Pancreas (tissue), 10 donors: ENCODE measurements at regions not wholly inside any gene's neighbourhood (a gene's known extent, or its start where the extent isn't known, plus 50 kb on each side); places are given as distances from the start of the nearest gene placed in this dataset.

Experiments
- ATAC-seq, 4 donors: fragments of 200-7000 bp; cut with Tn5 transposase; one replicate each; pipeline versions ENCODE4 v1.8.0 to v1.9.1; 2020; ENCODE audit warnings: mild to moderate bottlenecking in 4 of 4, moderate library complexity in 4 of 4
- DNase-seq, 6 donors: peaks; one replicate each; pipeline ENCODE4 v3.0.0-alpha.2; 2020
- FAIRE-seq: peaks from 2 replicates; lab custom pipeline; 2012; peaks lifted over from hg19 to GRCh38; lab: Jason Lieb, UNC
- H3K27ac ChIP-seq, 4 donors: fragments of 200-600 bp; sonication (generic); 1 replicate in 3 of 4; 2 replicates in 1 of 4; pipeline versions ENCODE4 v1.5.0 to v1.8.0; 2020
- H3K27me3 ChIP-seq, 4 donors: fragments of 200-600 bp; one replicate each; pipeline ENCODE4 v1.8.0; 2021
- H3K36me3 ChIP-seq, 3 donors: fragments of 200-600 bp; sonication (generic) in 1 of 3; one replicate each; pipeline versions ENCODE4 v1.5.0 to v1.8.0; 2020 to 2021
- H3K4me1 ChIP-seq, 3 donors: fragments of 200-600 bp; one replicate each; pipeline ENCODE4 v1.8.0; 2021
- H3K4me3 ChIP-seq, 4 donors: fragments of 200-600 bp; sonication (generic) in 2 of 4; one replicate each; pipeline versions ENCODE4 v1.5.0 to v1.8.0; 2020 to 2021
- H3K9me3 ChIP-seq, 4 donors: fragments of 200-600 bp; one replicate each; pipeline ENCODE4 v1.8.0; 2021
- CTCF ChIP-seq, 4 donors: fragments of 200-600 bp; sonication (generic) in 3 of 4; IDR thresholded peaks; one replicate each; pipeline versions ENCODE4 v1.5.0 to v1.8.0; 2021; ENCODE audit warnings: antibody characterized with exemption in 4 of 4
- WGBS, 2 donors: extraction: QIAGEN DNeasy Blood & Tissue Kit; methylation state at CpG; one replicate each; pipeline ENCODE4 v1.1.7; 2013; 5-methylcytosine and 5-hydroxymethylcytosine counted together
- intact Hi-C, 3 donors: fragments of 100-400 bp; cut with DNase I; formaldehyde crosslinking; loops; one replicate each; pipeline versions ENCODE4 v1.11.1 to v1.14.2; 2022
- donor health status: healthy with polysubstance abuse.
- donor health status: DM: no; HTN: no; CAD: no; lungs with moderate emphysema.
- donor health status: DM: no; HTN: no; CAD: no.
- donor health status: control.
- donor health status: control.
- donor health status: Bipolar disorder and iron deficiency.
- donor health status: DM: yes; HTN: yes; CAD: no.
- donor health status: DM: no; HTN: no; CAD: no.
- donor health status: DM: no; HTN: no; CAD: no.
- donor health status: DM: yes; HTN: yes; CAD: no.

- FAIRE-seq = no peak
- no peak for DNase-seq
- 68 to 71% methylated on average over 9 of the region's 9 CpGs for WGBS, 2 donors
Measured at GRCh38 chr11:81331611-81332235, 1401.9 kb downstream of the FAM181B start.

GRCh38 chr11:81331088-81331487 is 1402.6 kb downstream of the FAM181B start:
- H3K4me1 ChIP-seq = no peaks in the 10 kb centered on the region
- H3K9me3 ChIP-seq = no peaks in the 10 kb centered on the region
- WGBS, 2 donors = 71 to 77% methylated on average over 4 of the region's 4 CpGs
- DNase-seq (no peak), ATAC-seq (no peak), FAIRE-seq (no peak)
- no peak overlapping the region for H3K27ac ChIP-seq
- no peaks in the 10 kb centered on the region for H3K27me3 ChIP-seq
- intact Hi-C loops = no loop called here
- H3K36me3 ChIP-seq = no peaks in the 10 kb centered on the region
- TF ChIP-seq CTCF (IDR thresholded peaks at IDR 0.05) = no peak
- H3K4me3 ChIP-seq = no peak overlapping the region

More at GRCh38 chr11:81331611-81332235, 1401.9 kb downstream of the FAM181B start:
- H3K27ac ChIP-seq = no peak overlapping the region
- no peak for TF ChIP-seq CTCF (IDR thresholded peaks at IDR 0.05)
- H3K9me3 ChIP-seq = no peaks in the 10 kb centered on the region
- no peak overlapping the region for H3K4me3 ChIP-seq
- intact Hi-C loops = no loop called here
- no peaks in the 10 kb centered on the region for H3K4me1 ChIP-seq
- ATAC-seq = no peak
- no peaks in the 10 kb centered on the region for H3K36me3 ChIP-seq
- no peaks in the 10 kb centered on the region for H3K27me3 ChIP-seq

GRCh38 chr11:81303038-81303664 is 1430.5 kb downstream of the FAM181B start:
- no peak for FAIRE-seq
- no peak for TF ChIP-seq CTCF (IDR thresholded peaks at IDR 0.05)
- Histone ChIP-seq H3K36me3 (no peaks in the 10 kb centered on the region), H3K9me3 (no peaks in the 10 kb centered on the region), H3K27ac (no peak overlapping the region), H3K4me1 (no peaks in the 10 kb centered on the region), H3K27me3 (no peaks in the 10 kb centered on the region), H3K4me3 (no peak overlapping the region)
- no peak for ATAC-seq
- intact Hi-C loops = no loop called here
- DNase-seq = no peak
- WGBS, 2 donors = 26 to 31% methylated on average over 5 of the region's 5 CpGs

GRCh38 chr11:81301166-81301830 is 1432.4 kb downstream of the FAM181B start:
- H3K27ac ChIP-seq = no peak overlapping the region
- no peak for ATAC-seq
- no peak for FAIRE-seq
- TF ChIP-seq CTCF (IDR thresholded peaks at IDR 0.05) = no peak
- no peak for DNase-seq
- intact Hi-C loops = no loop called here
- H3K4me3 ChIP-seq = no peak overlapping the region
- no peaks in the 10 kb centered on the region for H3K4me1 ChIP-seq
- no peaks in the 10 kb centered on the region for H3K9me3 ChIP-seq
- 51 to 63% methylated on average over 6 of the region's 6 CpGs for WGBS, 2 donors
- no peaks in the 10 kb centered on the region for H3K36me3 ChIP-seq
- no peaks in the 10 kb centered on the region for H3K27me3 ChIP-seq

- Histone ChIP-seq H3K4me1 (no peaks in the 10 kb centered on the region), H3K9me3 (no peaks in the 10 kb centered on the region), H3K36me3 (no peaks in the 10 kb centered on the region), H3K4me3 (no peak overlapping the region), H3K27me3 (no peaks in the 10 kb centered on the region), H3K27ac (no peak overlapping the region)
- DNase-seq = no peak
- intact Hi-C loops = no loop called here
- no peak for ATAC-seq
- no peak for FAIRE-seq
- WGBS, 2 donors = 48% methylated on average over 5 of the region's 5 CpGs
- no peak for TF ChIP-seq CTCF (IDR thresholded peaks at IDR 0.05)
Measured at GRCh38 chr11:81286959-81287358, 1446.7 kb downstream of the FAM181B start.
